Fibroblast of mammary gland (primary cell): ENCODE measurements at regions not wholly inside any gene's neighbourhood (a gene's known extent, or its start where the extent isn't known, plus 50 kb on each side); places are given as distances from the start of the nearest gene placed in this dataset.

Experiments
- DNase-seq: peaks from one replicate; pipeline ENCODE4 v3.0.0-alpha.2; 2010; ENCODE audit warnings: low read depth
- H3K4me3 ChIP-seq: 2 replicates; pipeline ENCODE4 v1.5.1; 2011; ENCODE audit warnings: low read depth, mild to moderate bottlenecking, low read length, moderate library complexity; ENCODE audit not compliant: control insufficient read depth
- CTCF ChIP-seq: conservative IDR thresholded peaks from 2 replicates; pipeline ENCODE4 v1.5.1; 2011; ENCODE audit warnings: low read depth, low read length, inconsistent platforms; ENCODE audit not compliant: control insufficient read depth, insufficient read depth

GRCh38 chr3:35216501-35217266 is 422.6 kb upstream of the ARPP21 start:
- no peak for DNase-seq
- TF ChIP-seq CTCF, result no peak
- no peak overlapping the region for H3K4me3 ChIP-seq

- DNase-seq, result no peak
- H3K4me3 ChIP-seq, result no peak overlapping the region
- TF ChIP-seq CTCF, result no peak
These were observed 415.5 kb upstream of the ARPP21 start for GRCh38 chr3:35223632-35224394.

DNA sequence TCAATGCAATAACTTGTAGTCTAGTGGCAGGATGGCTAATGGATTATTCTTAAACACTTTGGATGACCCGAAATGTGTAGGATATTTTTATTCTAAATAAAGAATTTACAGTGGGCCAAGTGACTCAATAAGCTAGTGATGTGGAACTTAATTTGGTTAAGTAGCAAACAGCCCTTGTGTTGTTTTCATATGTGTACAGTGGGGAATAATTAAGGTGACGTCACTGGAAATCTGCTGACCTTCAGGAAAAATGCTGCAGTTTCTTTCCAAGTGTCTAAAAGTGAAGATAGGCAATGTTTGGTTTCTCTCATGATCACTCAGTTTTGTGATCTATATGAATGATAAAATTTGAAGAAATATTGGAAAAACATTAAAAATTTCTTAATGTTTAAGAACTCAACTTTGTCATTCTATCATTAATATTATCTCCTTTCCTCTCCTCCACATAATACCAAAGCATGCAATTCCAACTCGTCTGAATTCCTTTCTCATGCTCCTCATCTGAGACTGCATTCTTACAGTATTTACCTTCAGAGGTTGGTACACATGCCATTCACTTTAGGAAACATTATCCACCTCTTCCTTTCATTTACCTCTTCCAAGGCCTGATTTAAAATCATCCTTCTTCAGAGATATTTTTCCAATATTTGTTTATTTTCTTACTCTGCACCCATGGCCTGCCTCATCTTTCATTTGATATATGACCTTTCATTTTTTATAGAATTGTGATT is 414.6 kb upstream of the ARPP21 start:
- H3K4me3 ChIP-seq, result no peak overlapping the region
- DNase-seq, result no peak
- TF ChIP-seq CTCF, result no peak

GRCh38 chr3:35241236-35241635 is 398.1 kb upstream of the ARPP21 start:
- DNase-seq, result no peak
- TF ChIP-seq CTCF, result no peak
- no peak overlapping the region for H3K4me3 ChIP-seq

DNA sequence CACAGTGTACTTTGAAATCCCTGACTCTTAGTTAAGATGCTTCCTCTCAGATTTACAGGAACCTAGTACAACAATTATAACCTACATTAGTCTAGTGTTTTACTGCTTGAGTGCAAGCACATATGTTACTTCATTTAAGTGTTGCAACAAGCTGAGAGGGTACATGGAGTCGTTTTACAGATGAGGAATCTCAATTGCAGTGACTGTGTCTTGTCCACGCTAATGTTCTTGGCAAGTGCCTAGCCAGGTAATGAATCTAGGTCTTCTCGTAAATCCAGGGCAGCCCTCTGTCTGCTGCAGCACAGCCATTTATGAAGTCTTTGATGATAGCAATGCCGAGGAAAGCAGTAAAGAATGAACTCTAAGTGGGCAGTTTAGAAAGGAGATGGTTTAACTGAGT is 384.4 kb upstream of the ARPP21 start:
- no peak overlapping the region for H3K4me3 ChIP-seq
- DNase-seq, result no peak
- TF ChIP-seq CTCF, result no peak

DNA sequence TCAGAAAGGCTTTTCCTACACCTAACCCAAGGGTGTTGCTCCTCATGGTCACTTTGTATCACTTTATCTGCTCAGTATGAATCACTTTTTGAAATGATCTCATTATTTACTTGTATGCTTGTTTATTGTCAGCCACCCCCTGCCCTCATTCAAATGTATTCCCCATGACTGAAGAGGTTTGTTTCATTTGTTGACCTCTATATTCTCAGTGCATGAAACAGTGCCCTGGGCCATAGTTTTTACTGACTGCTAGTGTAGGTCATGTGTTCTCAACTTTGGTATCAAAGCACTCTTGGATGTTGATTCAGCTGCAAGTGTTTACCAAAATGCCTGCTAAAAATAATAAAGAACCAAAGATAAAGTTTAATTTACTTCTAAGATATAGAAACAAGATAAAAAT is 381.7 kb upstream of the ARPP21 start:
- H3K4me3 ChIP-seq, result no peak overlapping the region
- DNase-seq, result no peak
- TF ChIP-seq CTCF, result no peak
